Glutamatergic neuron (in vitro differentiated cells): ENCODE measurements at regions not wholly inside any gene's neighbourhood (a gene's known extent, or its start where the extent isn't known, plus 50 kb on each side); places are given as distances from the start of the nearest gene placed in this dataset.
"Not testable (repeated sequence)": the region's sequence is repeated elsewhere in the genome, so short reads cannot be mapped to it uniquely, and the experiment has no call there.

Source experiments
- DNase-seq: peaks from one replicate; pipeline ENCODE4 v3.0.0; 2022
- H3K27ac Mint-ChIP-seq: one replicate; pipeline ENCODE4 v1.8.0; 2020; ENCODE audit warnings: mild to moderate bottlenecking, mixed read lengths, inconsistent platforms; ENCODE audit not compliant: unreplicated experiment
- H3K27me3 Mint-ChIP-seq: one replicate; pipeline ENCODE4 v1.8.0; 2020; ENCODE audit warnings: mild to moderate bottlenecking, moderate library complexity, mixed read lengths, inconsistent platforms; ENCODE audit not compliant: unreplicated experiment
- H3K36me3 Mint-ChIP-seq: one replicate; pipeline ENCODE4 v1.8.0; 2020; ENCODE audit warnings: mild to moderate bottlenecking, mixed read lengths, inconsistent platforms; ENCODE audit not compliant: unreplicated experiment
- H3K4me1 Mint-ChIP-seq: one replicate; pipeline ENCODE4 v1.8.0; 2020; ENCODE audit warnings: mild to moderate bottlenecking, low read depth, mixed read lengths, inconsistent platforms; ENCODE audit not compliant: unreplicated experiment
- H3K4me3 Mint-ChIP-seq: one replicate; pipeline ENCODE4 v1.8.0; 2020; ENCODE audit warnings: mild to moderate bottlenecking, mixed read lengths, inconsistent platforms; ENCODE audit not compliant: unreplicated experiment
- H3K9me3 Mint-ChIP-seq: one replicate; pipeline ENCODE4 v1.8.0; 2020; ENCODE audit warnings: mild to moderate bottlenecking, moderate library complexity, mixed read lengths, inconsistent platforms; ENCODE audit not compliant: unreplicated experiment
- TF ChIP-seq, protein P1 (sequence below): fragments of 200-600 bp; sonication (generic); IDR thresholded peaks from one replicate; pipeline ENCODE4 v1.5.0; 2021; ENCODE audit not compliant: partially characterized antibody, unreplicated experiment

DNA sequence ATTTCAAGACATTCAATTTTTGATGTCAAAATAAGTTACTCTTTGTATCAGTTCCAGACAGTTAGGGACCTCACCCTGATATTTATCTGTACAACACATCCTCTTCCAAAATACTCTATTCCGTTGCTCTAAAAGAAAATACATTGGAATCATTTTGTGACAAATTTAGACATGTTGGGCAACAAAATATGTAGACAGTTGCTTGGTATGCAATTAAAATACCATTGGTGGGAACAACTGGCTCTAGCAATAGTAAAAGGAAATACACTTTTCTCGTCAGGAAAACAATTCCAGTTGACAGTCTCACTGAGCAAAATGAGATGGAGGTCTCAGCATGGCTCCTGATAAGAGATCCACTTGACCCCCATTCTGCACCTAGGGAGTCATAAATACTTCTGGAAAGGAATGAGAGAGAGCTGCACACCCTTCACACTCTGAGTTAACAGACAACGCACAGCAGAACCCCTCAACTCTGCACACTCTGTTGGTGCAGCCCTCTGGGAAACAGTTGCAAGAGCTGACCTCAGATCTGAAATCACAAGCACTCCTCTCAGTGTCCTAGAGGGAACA is 171.3 kb upstream of the NT5E start:
- H3K9me3 Mint-ChIP-seq = no peaks in the 10 kb centered on the region
- no peaks in the 10 kb centered on the region for H3K4me1 Mint-ChIP-seq
- no peak overlapping the region for H3K27ac Mint-ChIP-seq

DNA sequence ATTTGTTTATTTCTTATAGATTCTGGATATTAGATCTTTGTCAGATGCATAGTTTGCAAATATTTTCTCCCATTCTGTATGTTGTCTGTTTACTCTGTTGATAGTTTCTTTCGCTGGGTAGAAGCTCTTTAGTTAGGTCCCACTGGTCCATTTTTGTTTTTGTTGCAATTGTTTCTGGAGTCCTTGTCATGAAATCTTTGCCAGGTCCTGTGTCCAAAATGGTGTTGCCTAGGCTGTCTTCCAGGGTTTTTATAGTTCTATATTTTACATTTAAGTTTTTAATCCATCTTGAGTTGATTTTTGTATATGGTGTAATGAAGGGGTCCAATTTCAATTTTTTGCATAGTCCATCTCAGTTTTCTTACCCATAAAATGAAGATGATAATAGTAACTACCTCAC is 173.9 kb upstream of the NT5E start:
- not testable (repeated sequence) for H3K27ac Mint-ChIP-seq, H3K36me3 Mint-ChIP-seq, H3K27me3 Mint-ChIP-seq, H3K4me1 Mint-ChIP-seq, H3K9me3 Mint-ChIP-seq, DNase-seq, H3K4me3 Mint-ChIP-seq

More for the DNA sequence above, 171.3 kb upstream of the NT5E start:
- Mint-ChIP-seq H3K27me3 (no peaks in the 10 kb centered on the region), H3K36me3 (no peaks in the 10 kb centered on the region), H3K4me3 (no peak overlapping the region)
- DNase-seq = no peak
- TF ChIP-seq, protein P1, sequence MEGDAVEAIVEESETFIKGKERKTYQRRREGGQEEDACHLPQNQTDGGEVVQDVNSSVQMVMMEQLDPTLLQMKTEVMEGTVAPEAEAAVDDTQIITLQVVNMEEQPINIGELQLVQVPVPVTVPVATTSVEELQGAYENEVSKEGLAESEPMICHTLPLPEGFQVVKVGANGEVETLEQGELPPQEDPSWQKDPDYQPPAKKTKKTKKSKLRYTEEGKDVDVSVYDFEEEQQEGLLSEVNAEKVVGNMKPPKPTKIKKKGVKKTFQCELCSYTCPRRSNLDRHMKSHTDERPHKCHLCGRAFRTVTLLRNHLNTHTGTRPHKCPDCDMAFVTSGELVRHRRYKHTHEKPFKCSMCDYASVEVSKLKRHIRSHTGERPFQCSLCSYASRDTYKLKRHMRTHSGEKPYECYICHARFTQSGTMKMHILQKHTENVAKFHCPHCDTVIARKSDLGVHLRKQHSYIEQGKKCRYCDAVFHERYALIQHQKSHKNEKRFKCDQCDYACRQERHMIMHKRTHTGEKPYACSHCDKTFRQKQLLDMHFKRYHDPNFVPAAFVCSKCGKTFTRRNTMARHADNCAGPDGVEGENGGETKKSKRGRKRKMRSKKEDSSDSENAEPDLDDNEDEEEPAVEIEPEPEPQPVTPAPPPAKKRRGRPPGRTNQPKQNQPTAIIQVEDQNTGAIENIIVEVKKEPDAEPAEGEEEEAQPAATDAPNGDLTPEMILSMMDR = no peak

DNA sequence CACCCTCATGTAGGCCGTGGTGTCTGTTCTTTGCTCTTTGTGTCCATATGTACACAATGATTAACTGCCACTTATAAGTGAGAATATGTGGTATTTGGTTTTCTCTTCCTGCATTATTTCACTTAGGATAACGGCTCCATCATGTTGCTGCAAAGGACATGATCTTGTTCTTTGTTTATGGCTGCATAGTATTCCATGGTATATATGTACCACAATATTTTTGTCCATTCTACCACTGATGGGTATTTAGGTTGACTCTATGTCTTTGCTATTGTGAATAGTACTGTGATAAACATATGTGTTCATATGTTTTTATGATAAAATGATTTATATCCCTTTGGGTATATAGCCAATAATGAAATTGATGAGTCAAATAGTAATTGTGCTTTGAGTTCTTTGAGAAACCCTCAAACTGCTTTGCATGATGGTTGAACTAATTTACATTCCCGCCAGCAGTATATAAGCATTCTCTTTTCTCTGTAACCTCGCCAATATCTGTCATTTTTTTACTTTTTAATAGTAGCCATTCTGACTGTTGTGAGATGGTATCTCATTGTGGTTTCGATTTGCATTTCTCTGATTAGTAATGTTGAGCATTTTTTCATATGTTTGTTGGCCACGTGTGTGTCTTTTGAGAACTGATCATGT is 174.4 kb upstream of the NT5E start:
- no peak overlapping the region for H3K4me3 Mint-ChIP-seq

DNA sequence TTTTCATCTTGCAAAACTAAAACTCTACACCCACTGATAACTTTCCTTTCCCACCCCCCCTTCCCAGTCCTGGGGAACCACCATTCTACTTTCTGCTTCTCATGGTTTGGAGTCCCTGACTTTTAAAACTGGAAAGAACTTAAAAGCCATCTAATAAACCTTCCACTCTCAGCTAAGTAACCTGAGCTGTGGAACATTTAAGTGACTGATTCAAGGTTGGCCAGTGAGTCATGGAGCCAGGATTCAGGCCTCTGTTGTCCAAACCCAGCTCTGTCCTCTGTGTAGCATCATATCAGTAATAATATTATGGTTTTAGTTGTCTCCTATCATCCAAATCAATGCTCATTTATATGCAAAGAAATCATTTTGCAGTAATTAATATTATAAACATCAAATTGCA is 176.0 kb upstream of the NT5E start:
- no peaks in the 10 kb centered on the region for H3K36me3 Mint-ChIP-seq
- no peak overlapping the region for H3K27ac Mint-ChIP-seq
- TF ChIP-seq, protein P1 = no peak
- H3K4me3 Mint-ChIP-seq = no peak overlapping the region
- H3K27me3 Mint-ChIP-seq = no peaks in the 10 kb centered on the region
- no peaks in the 10 kb centered on the region for H3K4me1 Mint-ChIP-seq
- H3K9me3 Mint-ChIP-seq = no peaks in the 10 kb centered on the region
- no peak for DNase-seq

More for the DNA sequence above, 174.4 kb upstream of the NT5E start:
- no peaks in the 10 kb centered on the region for H3K36me3 Mint-ChIP-seq
- no peaks in the 10 kb centered on the region for H3K9me3 Mint-ChIP-seq
- H3K4me1 Mint-ChIP-seq = no peaks in the 10 kb centered on the region
- no peak for DNase-seq
- TF ChIP-seq, protein P1 = no peak
- no peaks in the 10 kb centered on the region for H3K27me3 Mint-ChIP-seq
- H3K27ac Mint-ChIP-seq = no peak overlapping the region

DNA sequence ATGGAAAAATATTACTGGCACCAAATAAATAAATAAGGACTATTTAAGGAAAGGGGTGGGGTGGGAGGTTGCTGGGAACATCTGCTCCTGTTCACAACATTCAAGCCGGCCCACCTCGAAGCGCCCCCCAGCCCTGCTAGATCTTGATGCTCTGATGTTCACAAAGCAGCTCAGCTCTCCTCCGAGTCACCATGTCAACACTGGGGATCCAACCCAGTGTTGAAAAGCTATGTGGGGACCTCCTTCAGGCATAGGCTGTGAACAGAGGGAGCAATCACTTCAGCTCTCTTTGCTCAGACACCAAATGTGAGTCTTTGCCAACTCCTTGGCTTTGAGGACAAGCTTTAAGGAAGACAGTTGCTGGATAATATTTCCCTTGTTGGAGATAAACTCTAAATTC is 176.8 kb upstream of the NT5E start:
- no peaks in the 10 kb centered on the region for H3K36me3 Mint-ChIP-seq
- TF ChIP-seq, protein P1 = no peak
- no peak for DNase-seq
- no peaks in the 10 kb centered on the region for H3K4me1 Mint-ChIP-seq
- no peaks in the 10 kb centered on the region for H3K27me3 Mint-ChIP-seq
- no peak overlapping the region for H3K4me3 Mint-ChIP-seq
- no peak overlapping the region for H3K27ac Mint-ChIP-seq
- no peaks in the 10 kb centered on the region for H3K9me3 Mint-ChIP-seq
